ENCODE measurements at regions not wholly inside any gene's neighbourhood (a gene's known extent, or its start where the extent isn't known, plus 50 kb on each side); places are given as distances from the start of the nearest gene placed in this dataset.

DNA sequence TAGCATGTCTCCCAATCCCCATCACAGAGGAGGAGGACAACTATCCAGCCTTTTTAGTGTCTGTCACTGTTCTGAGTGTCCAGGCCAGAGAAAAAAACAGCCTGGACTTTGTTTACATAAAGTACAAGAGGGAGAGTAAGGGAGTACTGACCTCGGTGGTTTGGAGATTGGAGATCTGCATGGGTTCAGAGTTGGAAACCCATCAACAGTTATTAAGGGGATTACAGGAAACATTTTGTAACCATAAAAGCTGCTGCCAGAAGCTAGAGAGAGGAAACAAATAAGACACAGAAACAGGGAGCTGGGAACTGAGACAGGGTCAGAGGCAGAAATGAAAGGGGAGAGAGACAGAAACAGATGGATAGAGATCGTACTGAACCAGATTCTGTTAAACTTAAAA lies 131.5 kb upstream of the CTTNBP2NL start:
- DNase-seq (ENCODE audit: low read depth in 2 of 2), result peak in 1 of 2 donors; percentile 9
- H3K4me3 ChIP-seq (replicated peaks in 1 of 4; ENCODE audit: control extremely low read depth in 1 of 4, insufficient read depth in 1 of 4, low read depth in 3 of 4, low read length in 4 of 4), result no peak overlapping the region
- H2AFZ ChIP-seq (ENCODE audit: low read length), result no peak overlapping the region
- no peak overlapping the region for H3K4me2 ChIP-seq (ENCODE audit: extremely low read depth, insufficient read depth, low read length)
- no peak overlapping the region for H3K27ac ChIP-seq (ENCODE audit: insufficient read depth, low read length)
- H3K36me3 ChIP-seq (ENCODE audit: control insufficient read depth, insufficient read depth, low read length), result no peaks in the 10 kb centered on the region
- H4K20me1 ChIP-seq (ENCODE audit: control insufficient read depth, extremely low read depth, insufficient read depth, low read length), result no peaks in the 10 kb centered on the region
- TF ChIP-seq, protein P1, sequence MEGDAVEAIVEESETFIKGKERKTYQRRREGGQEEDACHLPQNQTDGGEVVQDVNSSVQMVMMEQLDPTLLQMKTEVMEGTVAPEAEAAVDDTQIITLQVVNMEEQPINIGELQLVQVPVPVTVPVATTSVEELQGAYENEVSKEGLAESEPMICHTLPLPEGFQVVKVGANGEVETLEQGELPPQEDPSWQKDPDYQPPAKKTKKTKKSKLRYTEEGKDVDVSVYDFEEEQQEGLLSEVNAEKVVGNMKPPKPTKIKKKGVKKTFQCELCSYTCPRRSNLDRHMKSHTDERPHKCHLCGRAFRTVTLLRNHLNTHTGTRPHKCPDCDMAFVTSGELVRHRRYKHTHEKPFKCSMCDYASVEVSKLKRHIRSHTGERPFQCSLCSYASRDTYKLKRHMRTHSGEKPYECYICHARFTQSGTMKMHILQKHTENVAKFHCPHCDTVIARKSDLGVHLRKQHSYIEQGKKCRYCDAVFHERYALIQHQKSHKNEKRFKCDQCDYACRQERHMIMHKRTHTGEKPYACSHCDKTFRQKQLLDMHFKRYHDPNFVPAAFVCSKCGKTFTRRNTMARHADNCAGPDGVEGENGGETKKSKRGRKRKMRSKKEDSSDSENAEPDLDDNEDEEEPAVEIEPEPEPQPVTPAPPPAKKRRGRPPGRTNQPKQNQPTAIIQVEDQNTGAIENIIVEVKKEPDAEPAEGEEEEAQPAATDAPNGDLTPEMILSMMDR (conservative IDR thresholded peaks at IDR 0.05 in 1 of 2, IDR thresholded peaks at IDR 0.05 in 1 of 2; ENCODE audit: low read depth in 1 of 2, low read length in 2 of 2), result no peak
- no peak for TF ChIP-seq EZH2 (IDR thresholded peaks at IDR 0.05; ENCODE audit: low read length, missing control alignments)
- H3K79me2 ChIP-seq (ENCODE audit: control insufficient read depth, insufficient read depth, low read length), result no peaks in the 10 kb centered on the region
- no peaks in the 10 kb centered on the region for H3K4me1 ChIP-seq (ENCODE audit: control insufficient read depth, extremely low read depth, insufficient read depth, low read length)
- no peaks in the 10 kb centered on the region for H3K9me3 ChIP-seq (ENCODE audit: control insufficient read depth, insufficient read depth, low read depth, low read length)
- H3K27me3 ChIP-seq (ENCODE audit: control insufficient read depth, insufficient read depth, low read length), result no peaks in the 10 kb centered on the region
- H3K9ac ChIP-seq (ENCODE audit: insufficient read depth, low read length), result no peak overlapping the region

DNA sequence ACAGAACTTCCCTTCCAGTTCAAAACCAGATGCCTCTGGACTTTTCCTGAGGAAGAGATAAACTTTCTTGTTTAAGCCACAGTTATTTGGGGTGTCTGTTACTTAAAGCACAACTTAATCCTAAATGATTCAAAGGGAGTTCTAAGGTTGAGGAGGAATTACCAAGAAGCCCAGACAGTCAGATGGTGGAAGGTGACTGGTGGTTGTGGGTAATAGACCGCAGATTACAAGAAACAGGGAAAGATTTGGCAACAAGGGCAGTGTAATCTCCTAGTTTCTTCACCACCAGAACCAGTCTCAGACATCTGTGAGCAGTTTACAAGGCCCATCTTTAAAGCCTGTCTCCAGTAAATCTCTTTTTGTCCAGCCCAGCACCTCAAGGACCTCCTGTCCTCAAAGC lies 130.1 kb upstream of the CTTNBP2NL start:
- no peak for DNase-seq (ENCODE audit: low read depth in 2 of 2)
- Histone ChIP-seq H3K79me2 (ENCODE audit: control insufficient read depth, insufficient read depth, low read length) (no peaks in the 10 kb centered on the region), H4K20me1 (ENCODE audit: control insufficient read depth, extremely low read depth, insufficient read depth, low read length) (no peaks in the 10 kb centered on the region), H3K36me3 (ENCODE audit: control insufficient read depth, insufficient read depth, low read length) (no peaks in the 10 kb centered on the region), H3K27me3 (ENCODE audit: control insufficient read depth, insufficient read depth, low read length) (no peaks in the 10 kb centered on the region), H3K4me3 (replicated peaks in 1 of 4; ENCODE audit: control extremely low read depth in 1 of 4, insufficient read depth in 1 of 4, low read depth in 3 of 4, low read length in 4 of 4) (no peak overlapping the region), H3K27ac (ENCODE audit: insufficient read depth, low read length) (no peak overlapping the region), H3K9ac (ENCODE audit: insufficient read depth, low read length) (no peak overlapping the region), H2AFZ (ENCODE audit: low read length) (no peak overlapping the region), H3K9me3 (ENCODE audit: control insufficient read depth, insufficient read depth, low read depth, low read length) (no peaks in the 10 kb centered on the region), H3K4me1 (ENCODE audit: control insufficient read depth, extremely low read depth, insufficient read depth, low read length) (no peaks in the 10 kb centered on the region), H3K4me2 (ENCODE audit: extremely low read depth, insufficient read depth, low read length) (no peak overlapping the region)
- TF ChIP-seq EZH2 (IDR thresholded peaks at IDR 0.05; ENCODE audit: low read length, missing control alignments), result no peak
- TF ChIP-seq, protein P1 (conservative IDR thresholded peaks at IDR 0.05 in 1 of 2, IDR thresholded peaks at IDR 0.05 in 1 of 2; ENCODE audit: low read depth in 1 of 2, low read length in 2 of 2), result no peak

DNA sequence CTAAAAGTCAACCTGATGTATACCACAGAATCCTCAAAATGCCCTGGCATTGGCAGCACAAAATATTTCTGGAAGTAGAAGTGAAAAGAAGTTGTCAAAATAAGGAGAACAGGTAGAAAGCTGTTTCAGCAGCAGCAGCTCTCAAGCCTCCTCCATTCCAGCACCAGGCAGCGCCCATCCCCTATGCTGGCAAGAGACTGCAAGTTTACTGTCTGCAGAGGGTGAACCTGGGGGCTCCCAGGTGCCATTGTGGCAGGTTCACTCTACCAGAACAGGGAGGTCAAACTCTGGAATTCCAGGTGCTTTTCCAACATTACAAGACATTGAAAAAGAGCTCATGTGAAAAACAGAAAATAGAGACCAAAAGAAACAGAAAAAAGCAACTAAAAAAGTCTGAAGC lies 128.8 kb upstream of the CTTNBP2NL start:
- H3K4me1 ChIP-seq (ENCODE audit: control insufficient read depth, extremely low read depth, insufficient read depth, low read length), result no peaks in the 10 kb centered on the region
- H3K4me2 ChIP-seq (ENCODE audit: extremely low read depth, insufficient read depth, low read length), result no peak overlapping the region
- H3K79me2 ChIP-seq (ENCODE audit: control insufficient read depth, insufficient read depth, low read length), result no peaks in the 10 kb centered on the region
- H2AFZ ChIP-seq (ENCODE audit: low read length), result no peak overlapping the region
- H3K36me3 ChIP-seq (ENCODE audit: control insufficient read depth, insufficient read depth, low read length), result no peaks in the 10 kb centered on the region
- no peaks in the 10 kb centered on the region for H4K20me1 ChIP-seq (ENCODE audit: control insufficient read depth, extremely low read depth, insufficient read depth, low read length)
- no peak overlapping the region for H3K9ac ChIP-seq (ENCODE audit: insufficient read depth, low read length)
- no peak for DNase-seq (ENCODE audit: low read depth in 2 of 2)
- H3K9me3 ChIP-seq (ENCODE audit: control insufficient read depth, insufficient read depth, low read depth, low read length), result no peaks in the 10 kb centered on the region
- no peak overlapping the region for H3K27ac ChIP-seq (ENCODE audit: insufficient read depth, low read length)
- TF ChIP-seq, protein P1 (conservative IDR thresholded peaks at IDR 0.05 in 1 of 2, IDR thresholded peaks at IDR 0.05 in 1 of 2; ENCODE audit: low read depth in 1 of 2, low read length in 2 of 2), result no peak
- no peak for TF ChIP-seq EZH2 (IDR thresholded peaks at IDR 0.05; ENCODE audit: low read length, missing control alignments)
- no peaks in the 10 kb centered on the region for H3K27me3 ChIP-seq (ENCODE audit: control insufficient read depth, insufficient read depth, low read length)
- no peak overlapping the region for H3K4me3 ChIP-seq (replicated peaks in 1 of 4; ENCODE audit: control extremely low read depth in 1 of 4, insufficient read depth in 1 of 4, low read depth in 3 of 4, low read length in 4 of 4)

Measured in fibroblast of lung (primary cell).